HEK293 (cell line): ENCODE measurements at regions not wholly inside any gene's neighbourhood (a gene's known extent, or its start where the extent isn't known, plus 50 kb on each side); places are given as distances from the start of the nearest gene placed in this dataset.

Experiments used
- CTCF ChIA-PET: fragments of 350-600 bp; formaldehyde crosslinking; extraction: SDS; loops from one replicate; lab custom pipeline; 2021; ENCODE audit warnings: antibody characterized with exemption; lab: Yijun Ruan, JAX
- POLR2A ChIA-PET: fragments of 300-600 bp; formaldehyde crosslinking; extraction: SDS; loops from one replicate; lab custom pipeline; 2020; ENCODE audit warnings: antibody characterized with exemption, inconsistent platforms; lab: Yijun Ruan, JAX
- H3K27ac ChIP-seq: fragments of 200-500 bp; sonication (Bioruptor generic); 2 replicates; pipeline ENCODE4 v1.5.1; 2014; ENCODE audit warnings: low read depth, low read length, control low read depth, inconsistent platforms; ENCODE audit errors: extremely low read depth
- H3K36me3 ChIP-seq, 2 experiments: fragments of 200-500 bp in 1 of 2; sonication (Bioruptor generic) in 1 of 2; 1 replicate in 1 of 2; 2 replicates in 1 of 2; pipeline ENCODE4 v1.5.1; 2014 to 2017; ENCODE audit warnings: inconsistent platforms in 2 of 2, low read length in 2 of 2; ENCODE audit not compliant: control insufficient read depth in 2 of 2, insufficient read depth in 1 of 2
- H3K4me1 ChIP-seq: fragments of 200-500 bp; sonication (Bioruptor generic); 2 replicates; pipeline ENCODE4 v1.5.1; 2014; ENCODE audit warnings: mild to moderate bottlenecking, low read length, inconsistent platforms; ENCODE audit not compliant: control insufficient read depth, insufficient read depth
- H3K4me3 ChIP-seq: 2 replicates; pipeline ENCODE4 v1.5.1; 2011; ENCODE audit warnings: low read depth, mild to moderate bottlenecking, control low read depth, low read length, moderate library complexity
- H3K9me3 ChIP-seq: fragments of 200-500 bp; sonication (Bioruptor generic); 2 replicates; pipeline ENCODE4 v1.5.1; 2014; ENCODE audit warnings: low read depth, low read length, inconsistent platforms; ENCODE audit not compliant: control insufficient read depth, insufficient read depth
- BCL6B ChIP-seq: fragments of 450-650 bp; formaldehyde crosslinking; IDR thresholded peaks from 2 replicates; pipeline ENCODE4 v1.5.1; 2017; ENCODE audit warnings: missing biosample characterization, missing genetic modification characterization
- HOXD13 ChIP-seq: sonication (generic); formaldehyde crosslinking; IDR thresholded peaks from 2 replicates; pipeline ENCODE4 v1.8.0; 2022; ENCODE audit warnings: missing genetic modification reagents, borderline replicate concordance
- KLF7 ChIP-seq: fragments of 450-650 bp; formaldehyde crosslinking; IDR thresholded peaks from 2 replicates; pipeline ENCODE4 v1.5.1; 2016; ENCODE audit warnings: missing biosample characterization, missing genetic modification characterization, borderline replicate concordance
- KLF9 ChIP-seq: fragments of 450-650 bp; formaldehyde crosslinking; IDR thresholded peaks from 2 replicates; pipeline ENCODE4 v1.5.1; 2016; ENCODE audit warnings: missing biosample characterization, missing genetic modification characterization, low read depth
- RBAK ChIP-seq: fragments of 450-650 bp; formaldehyde crosslinking; IDR thresholded peaks from 2 replicates; pipeline ENCODE4 v1.5.1; 2016; ENCODE audit warnings: missing biosample characterization, missing genetic modification characterization
- REPIN1 ChIP-seq: fragments of 450-650 bp; formaldehyde crosslinking; IDR thresholded peaks from 2 replicates; pipeline ENCODE4 v1.5.1; 2017; ENCODE audit warnings: missing biosample characterization, missing genetic modification characterization, low read depth
- ZBTB20 ChIP-seq: fragments of 450-650 bp; formaldehyde crosslinking; IDR thresholded peaks from 2 replicates; pipeline ENCODE4 v1.5.1; 2016; ENCODE audit warnings: missing biosample characterization, missing genetic modification characterization
- ZFHX2 ChIP-seq: fragments of 450-650 bp; formaldehyde crosslinking; conservative IDR thresholded peaks from 2 replicates; pipeline ENCODE4 v1.5.1; 2016; ENCODE audit warnings: missing biosample characterization, missing genetic modification characterization
- ZNF138 ChIP-seq: fragments of 450-650 bp; formaldehyde crosslinking; IDR thresholded peaks from 2 replicates; pipeline ENCODE4 v1.5.1; 2016; ENCODE audit warnings: missing biosample characterization, missing genetic modification characterization, borderline replicate concordance
- ZNF211 ChIP-seq: fragments of 450-650 bp; formaldehyde crosslinking; IDR thresholded peaks from 2 replicates; pipeline ENCODE4 v1.5.1; 2016; ENCODE audit warnings: low read depth, missing biosample characterization, missing genetic modification characterization
- ZNF23 ChIP-seq: fragments of 450-650 bp; formaldehyde crosslinking; IDR thresholded peaks from 2 replicates; pipeline ENCODE4 v1.5.1; 2016; ENCODE audit warnings: missing biosample characterization, missing genetic modification characterization, borderline replicate concordance
- ZNF280D ChIP-seq: fragments of 450-650 bp; formaldehyde crosslinking; IDR thresholded peaks from 2 replicates; pipeline ENCODE4 v1.5.1; 2016; ENCODE audit warnings: missing biosample characterization, missing genetic modification characterization
- ZNF335 ChIP-seq: fragments of 450-650 bp; formaldehyde crosslinking; conservative IDR thresholded peaks from 2 replicates; pipeline ENCODE4 v1.5.1; 2016; ENCODE audit warnings: missing biosample characterization, missing genetic modification characterization
- ZNF416 ChIP-seq: fragments of 450-650 bp; formaldehyde crosslinking; IDR thresholded peaks from 2 replicates; pipeline ENCODE4 v1.5.1; 2016; ENCODE audit warnings: missing biosample characterization, missing genetic modification characterization
- ZNF423 ChIP-seq: fragments of 450-650 bp; formaldehyde crosslinking; IDR thresholded peaks from 2 replicates; pipeline ENCODE4 v1.5.1; 2016; ENCODE audit warnings: missing biosample characterization, missing genetic modification characterization
- ZNF501 ChIP-seq: fragments of 450-650 bp; formaldehyde crosslinking; IDR thresholded peaks from 2 replicates; pipeline ENCODE4 v1.5.1; 2016; ENCODE audit warnings: missing biosample characterization, missing genetic modification characterization
- ZNF76 ChIP-seq: fragments of 450-650 bp; formaldehyde crosslinking; IDR thresholded peaks from 2 replicates; pipeline ENCODE4; 2016; ENCODE audit warnings: low read depth, missing biosample characterization, missing genetic modification characterization, borderline replicate concordance
- ZNF837 ChIP-seq: fragments of 450-650 bp; formaldehyde crosslinking; IDR thresholded peaks from 2 replicates; pipeline ENCODE4 v1.5.1; 2016; ENCODE audit warnings: missing biosample characterization, missing genetic modification characterization
- ZXDB ChIP-seq: fragments of 450-650 bp; formaldehyde crosslinking; IDR thresholded peaks from 2 replicates; pipeline ENCODE4 v1.5.1; 2016; ENCODE audit warnings: missing biosample characterization, missing genetic modification characterization
- TF ChIP-seq, protein P1 (sequence below): fragments of 450-650 bp; formaldehyde crosslinking; IDR thresholded peaks from 2 replicates; pipeline ENCODE4 v1.5.1; 2016; ENCODE audit warnings: missing biosample characterization, missing genetic modification characterization
- TF ChIP-seq, protein P2 (sequence below): fragments of 450-650 bp; formaldehyde crosslinking; IDR thresholded peaks from 2 replicates; pipeline ENCODE4 v1.5.1; 2016; ENCODE audit warnings: missing biosample characterization, missing genetic modification characterization

- no peak overlapping the region for H3K27ac ChIP-seq
- TF ChIP-seq KLF7 (tag by site-specific recombination): no peak
- no peak for TF ChIP-seq HOXD13
- no peak for TF ChIP-seq ZNF76
- TF ChIP-seq REPIN1 (tag by site-specific recombination): no peak
- TF ChIP-seq KLF9 (tag by site-specific recombination): no peak
- no peak for TF ChIP-seq ZNF501 (tag by site-specific recombination)
- no peak for TF ChIP-seq ZNF280D (tag by site-specific recombination)
- no peak for TF ChIP-seq BCL6B
- no peak for TF ChIP-seq ZXDB (tag by site-specific recombination)
- TF ChIP-seq RBAK (tag by site-specific recombination): no peak
- no peak for TF ChIP-seq ZNF837 (tag by site-specific recombination)
- no peak for TF ChIP-seq ZNF335 (tag by site-specific recombination)
- no peak for TF ChIP-seq ZNF211
- TF ChIP-seq ZNF416 (tag by site-specific recombination): no peak
- TF ChIP-seq ZFHX2 (tag by site-specific recombination): no peak
- TF ChIP-seq, all 188 proteins: peak for 0
- no peaks in the 10 kb centered on the region for H3K9me3 ChIP-seq
- ChIA-PET POLR2A (no interaction called here), CTCF (interaction anchor here (0.7 to 1.0 kb wide), 4 partner anchors 10 to 1481 kb away, joined by 3 to 4 read pairs (median 4); no protein-coding TSS in a partner anchor)
- no peaks in the 10 kb centered on the region for H3K4me1 ChIP-seq
- H3K4me3 ChIP-seq: no peak overlapping the region
- H3K36me3 ChIP-seq: no peaks in the 10 kb centered on the region
Observed at GRCh38 chr4:126106658-126107057, 791.9 kb downstream of the FAT4 start.

- H3K9me3 ChIP-seq: no peaks in the 10 kb centered on the region
- no peaks in the 10 kb centered on the region for H3K36me3 ChIP-seq
- no peak overlapping the region for H3K27ac ChIP-seq
- ChIA-PET POLR2A (no interaction called here), CTCF (no interaction called here)
- no peaks in the 10 kb centered on the region for H3K4me1 ChIP-seq
- TF ChIP-seq, protein P1, sequence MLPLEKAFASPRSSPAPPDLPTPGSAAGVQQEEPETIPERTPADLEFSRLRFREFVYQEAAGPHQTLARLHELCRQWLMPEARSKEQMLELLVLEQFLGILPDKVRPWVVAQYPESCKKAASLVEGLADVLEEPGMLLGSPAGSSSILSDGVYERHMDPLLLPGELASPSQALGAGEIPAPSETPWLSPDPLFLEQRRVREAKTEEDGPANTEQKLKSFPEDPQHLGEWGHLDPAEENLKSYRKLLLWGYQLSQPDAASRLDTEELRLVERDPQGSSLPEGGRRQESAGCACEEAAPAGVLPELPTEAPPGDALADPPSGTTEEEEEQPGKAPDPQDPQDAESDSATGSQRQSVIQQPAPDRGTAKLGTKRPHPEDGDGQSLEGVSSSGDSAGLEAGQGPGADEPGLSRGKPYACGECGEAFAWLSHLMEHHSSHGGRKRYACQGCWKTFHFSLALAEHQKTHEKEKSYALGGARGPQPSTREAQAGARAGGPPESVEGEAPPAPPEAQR: no peak
- no peak for TF ChIP-seq ZBTB20 (tag by site-specific recombination)
- TF ChIP-seq ZNF23 (tag by site-specific recombination): no peak
- TF ChIP-seq ZNF138: no peak
- no peak for TF ChIP-seq ZNF423 (tag by site-specific recombination)
- TF ChIP-seq, protein P2, sequence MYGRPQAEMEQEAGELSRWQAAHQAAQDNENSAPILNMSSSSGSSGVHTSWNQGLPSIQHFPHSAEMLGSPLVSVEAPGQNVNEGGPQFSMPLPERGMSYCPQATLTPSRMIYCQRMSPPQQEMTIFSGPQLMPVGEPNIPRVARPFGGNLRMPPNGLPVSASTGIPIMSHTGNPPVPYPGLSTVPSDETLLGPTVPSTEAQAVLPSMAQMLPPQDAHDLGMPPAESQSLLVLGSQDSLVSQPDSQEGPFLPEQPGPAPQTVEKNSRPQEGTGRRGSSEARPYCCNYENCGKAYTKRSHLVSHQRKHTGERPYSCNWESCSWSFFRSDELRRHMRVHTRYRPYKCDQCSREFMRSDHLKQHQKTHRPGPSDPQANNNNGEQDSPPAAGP: no peak
- H3K4me3 ChIP-seq: no peak overlapping the region
Observed at GRCh38 chr4:126109836-126110235, 795.1 kb downstream of the FAT4 start.
